H9 (cell line): ENCODE measurements at regions not wholly inside any gene's neighbourhood (a gene's known extent, or its start where the extent isn't known, plus 50 kb on each side); places are given as distances from the start of the nearest gene placed in this dataset.

ENCODE experiments used
- DNase-seq: peaks from one replicate; pipeline ENCODE4 v3.0.0-alpha.2; 2017
- H2AFZ ChIP-seq: one replicate; pipeline ENCODE4 v1.6.1; 2013; ENCODE audit warnings: mild to moderate bottlenecking, low read length, control low read depth, moderate library complexity
- H2AK5ac ChIP-seq: 2 replicates; pipeline ENCODE4 v1.6.1; 2013; ENCODE audit warnings: low read length, control low read depth, mixed read lengths; ENCODE audit not compliant: insufficient read length
- H2BK120ac ChIP-seq: one replicate; pipeline ENCODE4 v1.6.1; 2013; ENCODE audit warnings: low read depth, mild to moderate bottlenecking, low read length, control low read depth, inconsistent platforms; ENCODE audit not compliant: poor library complexity, severe bottlenecking
- H2BK12ac ChIP-seq: 2 replicates; pipeline ENCODE4 v1.6.1; 2013; ENCODE audit warnings: low read length, control low read depth, mixed read lengths, low read depth; ENCODE audit not compliant: insufficient read length
- H2BK15ac ChIP-seq: 2 replicates; pipeline ENCODE4 v1.6.1; 2013; ENCODE audit warnings: low read depth, low read length, control low read depth
- H2BK20ac ChIP-seq: one replicate; pipeline ENCODE4 v1.6.1; 2013; ENCODE audit warnings: low read depth, mild to moderate bottlenecking, low read length, control low read depth, inconsistent platforms; ENCODE audit not compliant: poor library complexity, severe bottlenecking
- H2BK5ac ChIP-seq: 2 replicates; pipeline ENCODE4 v1.6.1; 2013; ENCODE audit warnings: low read length, control low read depth, mixed read lengths; ENCODE audit not compliant: insufficient read length
- H3K14ac ChIP-seq: 2 replicates; pipeline ENCODE4 v1.6.1; 2013; ENCODE audit warnings: low read length, control low read depth; ENCODE audit not compliant: insufficient read depth
- H3K18ac ChIP-seq: 2 replicates; pipeline ENCODE4 v1.6.1; 2013; ENCODE audit warnings: low read depth, mild to moderate bottlenecking, mixed read lengths, low read length, control low read depth; ENCODE audit not compliant: insufficient read length
- H3K23ac ChIP-seq: 2 replicates; pipeline ENCODE4 v1.6.1; 2013; ENCODE audit warnings: low read length, control low read depth, mixed read lengths, low read depth; ENCODE audit not compliant: insufficient read length
- H3K23me2 ChIP-seq: 2 replicates; pipeline ENCODE4 v1.6.1; 2013; ENCODE audit warnings: low read depth, mild to moderate bottlenecking, mixed read lengths, low read length, control low read depth; ENCODE audit not compliant: insufficient read length, poor library complexity, severe bottlenecking
- H3K27ac ChIP-seq: 2 replicates; pipeline ENCODE4 v1.5.1; 2013; ENCODE audit warnings: low read length, control low read depth, mixed read lengths, low read depth; ENCODE audit not compliant: insufficient read length
- H3K27me3 ChIP-seq: 2 replicates; pipeline ENCODE4 v1.6.1; 2013; ENCODE audit warnings: low read length, control low read depth, inconsistent platforms; ENCODE audit not compliant: insufficient read depth
- H3K4ac ChIP-seq: 2 replicates; pipeline ENCODE4 v1.6.1; 2013; ENCODE audit warnings: low read depth, mild to moderate bottlenecking, control low read depth, inconsistent platforms, low read length, moderate library complexity
- H3K4me1 ChIP-seq: 2 replicates; pipeline ENCODE4 v1.6.1; 2013; ENCODE audit warnings: low read length, control low read depth, inconsistent platforms; ENCODE audit not compliant: insufficient read depth
- H3K4me2 ChIP-seq: 2 replicates; pipeline ENCODE4 v1.6.1; 2013; ENCODE audit warnings: low read length, control low read depth, mixed read lengths; ENCODE audit not compliant: insufficient read length, insufficient read depth
- H3K56ac ChIP-seq: 2 replicates; pipeline ENCODE4 v1.6.1; 2013; ENCODE audit warnings: low read depth, mild to moderate bottlenecking, mixed read lengths, low read length, control low read depth; ENCODE audit not compliant: insufficient read length
- H3K79me1 ChIP-seq: 2 replicates; pipeline ENCODE4 v1.6.1; 2013; ENCODE audit warnings: low read depth, mild to moderate bottlenecking, moderate library complexity, low read length, control low read depth, inconsistent platforms; ENCODE audit not compliant: insufficient read depth, poor library complexity, severe bottlenecking
- H3K79me2 ChIP-seq: 2 replicates; pipeline ENCODE4 v1.6.1; 2013; ENCODE audit warnings: low read length, control low read depth, inconsistent platforms; ENCODE audit not compliant: insufficient read depth
- H3K9ac ChIP-seq: 2 replicates; pipeline ENCODE4 v1.6.1; 2013; ENCODE audit warnings: low read length, control low read depth, mixed read lengths; ENCODE audit not compliant: insufficient read length; ENCODE audit errors: extremely low read depth
- H3K9me3 ChIP-seq: one replicate; pipeline ENCODE4 v1.6.1; 2013; ENCODE audit warnings: low read depth, low read length, inconsistent platforms; ENCODE audit not compliant: control insufficient read depth
- H3T11ph ChIP-seq: one replicate; pipeline ENCODE4 v1.6.1; 2013; ENCODE audit warnings: mild to moderate bottlenecking, low read length, control low read depth, inconsistent platforms
- H4K20me1 ChIP-seq: one replicate; pipeline ENCODE4 v1.6.1; 2013; ENCODE audit not compliant: control insufficient read depth, insufficient read length, insufficient read depth
- H4K5ac ChIP-seq: 2 replicates; pipeline ENCODE4 v1.6.1; 2013; ENCODE audit warnings: low read depth, mild to moderate bottlenecking, mixed read lengths, low read length, control low read depth; ENCODE audit not compliant: insufficient read length
- H4K8ac ChIP-seq: replicated peaks from 2 replicates; pipeline ENCODE4 v1.6.1; 2013; ENCODE audit warnings: low read length, control low read depth, mixed read lengths, low read depth; ENCODE audit not compliant: insufficient read length
- H4K91ac ChIP-seq: 2 replicates; pipeline ENCODE4 v1.6.1; 2013; ENCODE audit warnings: low read depth, mild to moderate bottlenecking, moderate library complexity, mixed read lengths, low read length, control low read depth; ENCODE audit not compliant: insufficient read length
- H3K27ac Mint-ChIP-seq, 3 experiments: 2 replicates in 2 of 3; 3 replicates in 1 of 3; pipeline ENCODE4 v1.8.0; 2020 to 2021; ENCODE audit warnings: mixed read lengths in 3 of 3, mild to moderate bottlenecking in 1 of 3, moderate library complexity in 1 of 3
- H3K27me3 Mint-ChIP-seq: 2 replicates; pipeline ENCODE4 v1.8.0; 2021; ENCODE audit warnings: low read depth, mild to moderate bottlenecking, moderate library complexity, mixed read lengths
- H3K36me3 Mint-ChIP-seq, 3 experiments: 2 replicates in 2 of 3; 3 replicates in 1 of 3; pipeline ENCODE4 v1.8.0; 2020 to 2021; ENCODE audit warnings: low read depth in 3 of 3, mixed read lengths in 3 of 3; ENCODE audit not compliant: insufficient read depth in 1 of 3
- H3K4me1 Mint-ChIP-seq, 2 experiments: 2 replicates each; pipeline ENCODE4 v1.8.0; 2020; ENCODE audit warnings: mixed read lengths in 2 of 2
- H3K4me3 Mint-ChIP-seq, 2 experiments: 2 replicates in 1 of 2; 3 replicates in 1 of 2; pipeline ENCODE4 v1.8.0; 2020 to 2021; ENCODE audit warnings: mild to moderate bottlenecking in 2 of 2, mixed read lengths in 2 of 2, moderate library complexity in 1 of 2
- H3K9me3 Mint-ChIP-seq, 2 experiments: 2 replicates in 1 of 2; 3 replicates in 1 of 2; pipeline ENCODE4 v1.8.0; 2020; ENCODE audit warnings: mild to moderate bottlenecking in 2 of 2, mixed read lengths in 2 of 2, moderate library complexity in 1 of 2
- CTCF ChIP-seq: fragments of 200-600 bp; sonication (generic); conservative IDR thresholded peaks from 3 replicates; pipeline ENCODE4 v1.8.0; 2021; ENCODE audit warnings: antibody characterized with exemption, mild to moderate bottlenecking

- H3K14ac ChIP-seq = no peak overlapping the region
- TF ChIP-seq CTCF = no peak
- H3K27ac ChIP-seq = no peak overlapping the region
- DNase-seq = no peak
- no peak overlapping the region for H3T11ph ChIP-seq
- no peak overlapping the region for H4K91ac ChIP-seq
- H3K23ac ChIP-seq = no peak overlapping the region
- Mint-ChIP-seq H3K4me1 (no peaks in the 10 kb centered on the region), H3K27ac (no peak overlapping the region), H3K4me3 (no peak overlapping the region), H3K9me3 (no peaks in the 10 kb centered on the region), H3K36me3 (no peaks in the 10 kb centered on the region; a peak in 1 of 7 replicates), H3K27me3 (no peaks in the 10 kb centered on the region)
- no peak overlapping the region for H2AFZ ChIP-seq
- no peak overlapping the region for H2BK15ac ChIP-seq
- no peak overlapping the region for H3K9ac ChIP-seq
- no peak overlapping the region for H2BK120ac ChIP-seq
- no peaks in the 10 kb centered on the region for H3K27me3 ChIP-seq
- H4K8ac ChIP-seq = no peak overlapping the region
- H3K79me2 ChIP-seq = no peaks in the 10 kb centered on the region
- H4K5ac ChIP-seq = no peak overlapping the region
- H3K4me2 ChIP-seq = no peak overlapping the region
- no peak overlapping the region for H3K4ac ChIP-seq
- no peaks in the 10 kb centered on the region for H4K20me1 ChIP-seq
- no peaks in the 10 kb centered on the region for H3K23me2 ChIP-seq
- no peaks in the 10 kb centered on the region for H3K79me1 ChIP-seq
- no peak overlapping the region for H3K18ac ChIP-seq
- no peaks in the 10 kb centered on the region for H3K4me1 ChIP-seq
- H2AK5ac ChIP-seq = no peak overlapping the region
- no peak overlapping the region for H2BK20ac ChIP-seq
- H2BK12ac ChIP-seq = no peak overlapping the region
- no peak overlapping the region for H3K56ac ChIP-seq
- no peaks in the 10 kb centered on the region for H3K9me3 ChIP-seq
- no peak overlapping the region for H2BK5ac ChIP-seq
Measured at GRCh38 chr7:79782906-79783305, 329.4 kb upstream of the MAGI2 start.
